ENCODE measurements at regions not wholly inside any gene's neighbourhood (a gene's known extent, or its start where the extent isn't known, plus 50 kb on each side); places are given as distances from the start of the nearest gene placed in this dataset.

- no peak for DNase-seq
These were observed 1207.7 kb downstream of the SLITRK1 start for GRCh38 chr13:82674546-82674945.

- no peak for DNase-seq
These were observed 1210.0 kb downstream of the SLITRK1 start for GRCh38 chr13:82672248-82672647.

- no peak for DNase-seq
These were observed 1218.1 kb downstream of the SLITRK1 start for GRCh38 chr13:82664183-82664582.

GRCh38 chr13:82661126-82661525 is 1221.1 kb downstream of the SLITRK1 start:
- no peak for DNase-seq

- DNase-seq = no peak
These were observed 1223.5 kb downstream of the SLITRK1 start for GRCh38 chr13:82658811-82659210.

- no peak for DNase-seq
These were observed 1224.8 kb downstream of the SLITRK1 start for GRCh38 chr13:82657471-82657870.

- no peak for DNase-seq
These were observed 1227.1 kb downstream of the SLITRK1 start for GRCh38 chr13:82654861-82655855.

GRCh38 chr13:82654143-82654542 is 1228.1 kb downstream of the SLITRK1 start:
- DNase-seq = no peak

- DNase-seq = no peak
These were observed 1234.7 kb downstream of the SLITRK1 start for GRCh38 chr13:82647540-82647939.

GRCh38 chr13:82636119-82636518 is 1246.2 kb downstream of the SLITRK1 start:
- no peak for DNase-seq

GRCh38 chr13:82634946-82635345 is 1247.3 kb downstream of the SLITRK1 start:
- no peak for DNase-seq

GRCh38 chr13:82627183-82627582 is 1255.1 kb downstream of the SLITRK1 start:
- DNase-seq = no peak

GRCh38 chr13:82625717-82626116 is 1256.6 kb downstream of the SLITRK1 start:
- no peak for DNase-seq

GRCh38 chr13:82615043-82615442 is 1267.2 kb downstream of the SLITRK1 start:
- DNase-seq = no peak

GRCh38 chr13:82614086-82614485 is 1268.2 kb downstream of the SLITRK1 start:
- DNase-seq = no peak

GRCh38 chr13:82606008-82606407 is 1276.3 kb downstream of the SLITRK1 start:
- DNase-seq = no peak

GRCh38 chr13:82597747-82598146 is 1284.5 kb downstream of the SLITRK1 start:
- no peak for DNase-seq

GRCh38 chr13:82593239-82593638 is 1289.0 kb downstream of the SLITRK1 start:
- DNase-seq = no peak

GRCh38 chr13:82571653-82572052 is 1310.6 kb downstream of the SLITRK1 start:
- no peak for DNase-seq

- no peak for DNase-seq
These were observed 1312.7 kb downstream of the SLITRK1 start for GRCh38 chr13:82569581-82569980.

GRCh38 chr13:82566864-82567263 is 1315.4 kb downstream of the SLITRK1 start:
- DNase-seq = no peak

- DNase-seq = no peak
These were observed 1317.1 kb downstream of the SLITRK1 start for GRCh38 chr13:82565201-82565600.

- DNase-seq = no peak
These were observed 1321.4 kb downstream of the SLITRK1 start for GRCh38 chr13:82560889-82561288.

GRCh38 chr13:82522872-82523271 is 1359.4 kb downstream of the SLITRK1 start:
- no peak for DNase-seq
